GM23338 (cell line): ENCODE measurements at regions not wholly inside any gene's neighbourhood (a gene's known extent, or its start where the extent isn't known, plus 50 kb on each side); places are given as distances from the start of the nearest gene placed in this dataset.

ENCODE experiments used
- ATAC-seq: fragments of 200-7000 bp; cut with Tn5 transposase; 3 replicates; pipeline ENCODE4 v1.9.1; 2020
- DNase-seq: peaks from one replicate; pipeline ENCODE4 v3.0.0-alpha.2; 2015; ENCODE audit warnings: low spot score
- H2AFZ ChIP-seq: fragments of 200-600 bp; sonication (generic); 2 replicates; pipeline ENCODE4 v1.8.0; 2016; ENCODE audit warnings: antibody characterized with exemption, mild to moderate bottlenecking, moderate library complexity
- H3F3A ChIP-seq: fragments of 200-600 bp; sonication (generic); replicated peaks from 2 replicates; pipeline ENCODE4 v1.8.0; 2017; ENCODE audit warnings: antibody characterized with exemption, mixed run types, low read depth
- H3K27ac ChIP-seq: fragments of 200-600 bp; sonication (generic); 2 replicates; pipeline ENCODE4 v1.6.1; 2016; ENCODE audit warnings: low read depth
- H3K27me3 ChIP-seq: fragments of 200-600 bp; sonication (generic); 2 replicates; pipeline ENCODE4 v1.8.0; 2016; ENCODE audit warnings: mild to moderate bottlenecking, mixed run types, moderate library complexity; ENCODE audit not compliant: insufficient read depth
- H3K36me3 ChIP-seq: fragments of 200-600 bp; sonication (generic); 2 replicates; pipeline ENCODE4 v1.8.0; 2016; ENCODE audit warnings: mild to moderate bottlenecking; ENCODE audit not compliant: insufficient read depth
- H3K4me1 ChIP-seq: fragments of 200-600 bp; sonication (generic); 2 replicates; pipeline ENCODE4 v1.8.0; 2016; ENCODE audit warnings: mild to moderate bottlenecking, moderate library complexity; ENCODE audit not compliant: insufficient read depth
- H3K4me2 ChIP-seq: fragments of 200-600 bp; sonication (generic); 2 replicates; pipeline ENCODE4 v1.7.1; 2017; ENCODE audit warnings: mixed run types
- H3K4me3 ChIP-seq: fragments of 200-600 bp; sonication (generic); 2 replicates; pipeline ENCODE4 v1.6.1; 2016; ENCODE audit warnings: mixed run types
- H3K79me2 ChIP-seq: fragments of 200-600 bp; sonication (generic); replicated peaks from 2 replicates; pipeline ENCODE4 v1.8.0; 2017; ENCODE audit warnings: mild to moderate bottlenecking; ENCODE audit not compliant: insufficient read depth
- H3K9me2 ChIP-seq: fragments of 200-600 bp; sonication (generic); 2 replicates; pipeline ENCODE4 v1.8.0; 2017; ENCODE audit not compliant: insufficient read depth
- H4K20me1 ChIP-seq: fragments of 200-600 bp; sonication (generic); replicated peaks from 2 replicates; pipeline ENCODE4 v1.8.0; 2017; ENCODE audit warnings: mild to moderate bottlenecking; ENCODE audit not compliant: insufficient read depth
- H3K27ac Mint-ChIP-seq: 2 replicates; pipeline ENCODE4 v1.8.0; 2020; ENCODE audit warnings: inconsistent platforms, mild to moderate bottlenecking, moderate library complexity, mixed read lengths
- H3K27me3 Mint-ChIP-seq: 3 replicates; pipeline ENCODE4 v1.8.0; 2022; ENCODE audit warnings: low read depth, mild to moderate bottlenecking, moderate library complexity, mixed read lengths, inconsistent platforms; ENCODE audit not compliant: insufficient read depth, poor library complexity
- H3K36me3 Mint-ChIP-seq: 3 replicates; pipeline ENCODE4 v1.8.0; 2021; ENCODE audit warnings: low read depth, mild to moderate bottlenecking, inconsistent platforms, moderate library complexity, mixed read lengths
- H3K4me1 Mint-ChIP-seq: 3 replicates; pipeline ENCODE4 v1.8.0; 2020; ENCODE audit warnings: mild to moderate bottlenecking, inconsistent platforms, mixed read lengths
- H3K4me3 Mint-ChIP-seq: 3 replicates; pipeline ENCODE4 v1.8.0; 2021; ENCODE audit warnings: moderate library complexity, mild to moderate bottlenecking, inconsistent platforms, mixed read lengths
- H3K9me3 Mint-ChIP-seq: 3 replicates; pipeline ENCODE4 v1.8.0; 2020; ENCODE audit warnings: moderate library complexity, mild to moderate bottlenecking, inconsistent platforms, mixed read lengths
- CREB1 ChIP-seq: fragments of 250-450 bp; sonication (Bioruptor Pico); IDR thresholded peaks from 2 replicates; pipeline ENCODE4 v1.5.0; 2020; ENCODE audit warnings: low read depth, mild to moderate bottlenecking, moderate library complexity
- EZH2 ChIP-seq: fragments of 200-600 bp; sonication (generic); IDR thresholded peaks from one replicate; pipeline ENCODE4 v1.8.0; 2017; ENCODE audit warnings: antibody characterized with exemption, mild to moderate bottlenecking, low read depth; ENCODE audit not compliant: unreplicated experiment
- EZH2phosphoT487 ChIP-seq: fragments of 200-600 bp; sonication (generic); IDR thresholded peaks from one replicate; pipeline ENCODE4 v1.8.1; 2018; ENCODE audit warnings: antibody characterized with exemption; ENCODE audit not compliant: unreplicated experiment
- JUNB ChIP-seq: IDR thresholded peaks from one replicate; pipeline ENCODE4 v1.6.1; 2016; ENCODE audit warnings: antibody characterized with exemption; ENCODE audit not compliant: unreplicated experiment
- STAT1 ChIP-seq: IDR thresholded peaks from one replicate; pipeline ENCODE4 v1.6.1; 2016; ENCODE audit warnings: antibody characterized with exemption; ENCODE audit not compliant: unreplicated experiment
- TF ChIP-seq, protein P1 (sequence below): fragments of 250-450 bp; sonication (Bioruptor Pico); IDR thresholded peaks from 2 replicates; pipeline ENCODE4 v1.5.0; 2020; ENCODE audit warnings: mild to moderate bottlenecking, moderate library complexity
- TF ChIP-seq, protein P2 (sequence below): IDR thresholded peaks from one replicate; pipeline ENCODE4 v1.6.1; 2018; ENCODE audit warnings: antibody characterized with exemption; ENCODE audit not compliant: unreplicated experiment
- TF ChIP-seq, protein P3 (sequence below), 2 experiments: fragments of 200-600 bp in 1 of 2; sonication (generic) in 1 of 2; conservative IDR thresholded peaks; 2 replicates each; pipeline versions ENCODE4 v1.5.1 to v1.6.1; 2016 to 2017; ENCODE audit warnings: antibody characterized with exemption in 2 of 2, low read depth in 2 of 2, mild to moderate bottlenecking in 2 of 2, moderate library complexity in 1 of 2

DNA sequence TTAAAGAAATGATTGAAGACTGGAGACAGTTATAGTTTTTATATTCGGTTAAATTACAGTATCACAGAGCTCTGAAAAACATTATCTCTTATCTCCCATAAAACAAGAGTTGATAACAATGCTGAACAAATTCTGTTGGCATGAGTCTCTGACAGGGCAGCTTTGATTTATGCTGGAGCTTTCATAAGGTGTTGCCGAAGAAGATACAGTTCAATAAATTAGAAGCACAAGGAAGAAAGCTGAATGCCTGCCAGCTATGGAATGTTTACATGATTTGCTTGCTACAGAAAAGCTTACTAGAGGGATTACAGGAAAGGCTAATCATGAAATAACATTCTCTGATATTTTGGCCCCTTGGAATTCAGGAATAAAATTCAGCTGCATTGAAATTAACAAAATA lies 431.9 kb upstream of the GJE1 start:
- ATAC-seq, result no peak

More for the DNA sequence above, 431.9 kb upstream of the GJE1 start:
- H3K27me3 Mint-ChIP-seq, result no peaks in the 10 kb centered on the region
- peaks cover 2% of the 10 kb centered on the region; the same call in 1 of the 3 replicates for H3K4me1 Mint-ChIP-seq
- no peaks in the 10 kb centered on the region for H3K79me2 ChIP-seq
- H4K20me1 ChIP-seq, result no peaks in the 10 kb centered on the region
- no peak for DNase-seq
- H2AFZ ChIP-seq, result no peak overlapping the region
- no peaks in the 10 kb centered on the region; the same call in 1 of the 2 replicates for H3K4me1 ChIP-seq
- no peaks in the 10 kb centered on the region for H3K9me2 ChIP-seq
- no peaks in the 10 kb centered on the region for H3F3A ChIP-seq
- H3K36me3 Mint-ChIP-seq, result no peaks in the 10 kb centered on the region
- no peak overlapping the region; the same call in 1 of the 2 replicates for H3K27ac Mint-ChIP-seq
- no peaks in the 10 kb centered on the region for H3K9me3 Mint-ChIP-seq
- H3K4me2 ChIP-seq, result no peak overlapping the region
- no peaks in the 10 kb centered on the region for H3K36me3 ChIP-seq
- TF ChIP-seq, protein P1, sequence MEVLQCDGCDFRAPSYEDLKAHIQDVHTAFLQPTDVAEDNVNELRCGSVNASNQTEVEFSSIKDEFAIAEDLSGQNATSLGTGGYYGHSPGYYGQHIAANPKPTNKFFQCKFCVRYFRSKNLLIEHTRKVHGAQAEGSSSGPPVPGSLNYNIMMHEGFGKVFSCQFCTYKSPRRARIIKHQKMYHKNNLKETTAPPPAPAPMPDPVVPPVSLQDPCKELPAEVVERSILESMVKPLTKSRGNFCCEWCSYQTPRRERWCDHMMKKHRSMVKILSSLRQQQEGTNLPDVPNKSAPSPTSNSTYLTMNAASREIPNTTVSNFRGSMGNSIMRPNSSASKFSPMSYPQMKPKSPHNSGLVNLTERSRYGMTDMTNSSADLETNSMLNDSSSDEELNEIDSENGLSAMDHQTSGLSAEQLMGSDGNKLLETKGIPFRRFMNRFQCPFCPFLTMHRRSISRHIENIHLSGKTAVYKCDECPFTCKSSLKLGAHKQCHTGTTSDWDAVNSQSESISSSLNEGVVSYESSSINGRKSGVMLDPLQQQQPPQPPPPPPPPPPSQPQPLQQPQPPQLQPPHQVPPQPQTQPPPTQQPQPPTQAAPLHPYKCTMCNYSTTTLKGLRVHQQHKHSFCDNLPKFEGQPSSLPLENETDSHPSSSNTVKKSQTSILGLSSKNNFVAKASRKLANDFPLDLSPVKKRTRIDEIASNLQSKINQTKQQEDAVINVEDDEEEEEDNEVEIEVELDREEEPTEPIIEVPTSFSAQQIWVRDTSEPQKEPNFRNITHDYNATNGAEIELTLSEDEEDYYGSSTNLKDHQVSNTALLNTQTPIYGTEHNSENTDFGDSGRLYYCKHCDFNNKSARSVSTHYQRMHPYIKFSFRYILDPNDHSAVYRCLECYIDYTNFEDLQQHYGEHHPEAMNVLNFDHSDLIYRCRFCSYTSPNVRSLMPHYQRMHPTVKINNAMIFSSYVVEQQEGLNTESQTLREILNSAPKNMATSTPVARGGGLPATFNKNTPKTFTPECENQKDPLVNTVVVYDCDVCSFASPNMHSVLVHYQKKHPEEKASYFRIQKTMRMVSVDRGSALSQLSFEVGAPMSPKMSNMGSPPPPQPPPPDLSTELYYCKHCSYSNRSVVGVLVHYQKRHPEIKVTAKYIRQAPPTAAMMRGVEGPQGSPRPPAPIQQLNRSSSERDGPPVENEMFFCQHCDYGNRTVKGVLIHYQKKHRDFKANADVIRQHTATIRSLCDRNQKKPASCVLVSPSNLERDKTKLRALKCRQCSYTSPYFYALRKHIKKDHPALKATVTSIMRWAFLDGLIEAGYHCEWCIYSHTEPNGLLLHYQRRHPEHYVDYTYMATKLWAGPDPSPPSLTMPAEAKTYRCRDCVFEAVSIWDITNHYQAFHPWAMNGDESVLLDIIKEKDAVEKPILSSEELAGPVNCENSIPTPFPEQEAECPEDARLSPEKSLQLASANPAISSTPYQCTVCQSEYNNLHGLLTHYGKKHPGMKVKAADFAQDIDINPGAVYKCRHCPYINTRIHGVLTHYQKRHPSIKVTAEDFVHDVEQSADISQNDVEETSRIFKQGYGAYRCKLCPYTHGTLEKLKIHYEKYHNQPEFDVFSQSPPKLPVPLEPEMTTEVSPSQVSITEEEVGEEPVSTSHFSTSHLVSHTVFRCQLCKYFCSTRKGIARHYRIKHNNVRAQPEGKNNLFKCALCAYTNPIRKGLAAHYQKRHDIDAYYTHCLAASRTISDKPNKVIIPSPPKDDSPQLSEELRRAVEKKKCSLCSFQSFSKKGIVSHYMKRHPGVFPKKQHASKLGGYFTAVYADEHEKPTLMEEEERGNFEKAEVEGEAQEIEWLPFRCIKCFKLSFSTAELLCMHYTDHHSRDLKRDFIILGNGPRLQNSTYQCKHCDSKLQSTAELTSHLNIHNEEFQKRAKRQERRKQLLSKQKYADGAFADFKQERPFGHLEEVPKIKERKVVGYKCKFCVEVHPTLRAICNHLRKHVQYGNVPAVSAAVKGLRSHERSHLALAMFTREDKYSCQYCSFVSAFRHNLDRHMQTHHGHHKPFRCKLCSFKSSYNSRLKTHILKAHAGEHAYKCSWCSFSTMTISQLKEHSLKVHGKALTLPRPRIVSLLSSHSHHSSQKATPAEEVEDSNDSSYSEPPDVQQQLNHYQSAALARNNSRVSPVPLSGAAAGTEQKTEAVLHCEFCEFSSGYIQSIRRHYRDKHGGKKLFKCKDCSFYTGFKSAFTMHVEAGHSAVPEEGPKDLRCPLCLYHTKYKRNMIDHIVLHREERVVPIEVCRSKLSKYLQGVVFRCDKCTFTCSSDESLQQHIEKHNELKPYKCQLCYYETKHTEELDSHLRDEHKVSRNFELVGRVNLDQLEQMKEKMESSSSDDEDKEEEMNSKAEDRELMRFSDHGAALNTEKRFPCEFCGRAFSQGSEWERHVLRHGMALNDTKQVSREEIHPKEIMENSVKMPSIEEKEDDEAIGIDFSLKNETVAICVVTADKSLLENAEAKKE (CRISPR knock-in tag), result no peak
- no peak for TF ChIP-seq EZH2
- no peak for TF ChIP-seq JUNB
- no peak for TF ChIP-seq EZH2phosphoT487
- TF ChIP-seq CREB1 (CRISPR knock-in tag), result no peak
- TF ChIP-seq STAT1, result no peak
- TF ChIP-seq, protein P2, sequence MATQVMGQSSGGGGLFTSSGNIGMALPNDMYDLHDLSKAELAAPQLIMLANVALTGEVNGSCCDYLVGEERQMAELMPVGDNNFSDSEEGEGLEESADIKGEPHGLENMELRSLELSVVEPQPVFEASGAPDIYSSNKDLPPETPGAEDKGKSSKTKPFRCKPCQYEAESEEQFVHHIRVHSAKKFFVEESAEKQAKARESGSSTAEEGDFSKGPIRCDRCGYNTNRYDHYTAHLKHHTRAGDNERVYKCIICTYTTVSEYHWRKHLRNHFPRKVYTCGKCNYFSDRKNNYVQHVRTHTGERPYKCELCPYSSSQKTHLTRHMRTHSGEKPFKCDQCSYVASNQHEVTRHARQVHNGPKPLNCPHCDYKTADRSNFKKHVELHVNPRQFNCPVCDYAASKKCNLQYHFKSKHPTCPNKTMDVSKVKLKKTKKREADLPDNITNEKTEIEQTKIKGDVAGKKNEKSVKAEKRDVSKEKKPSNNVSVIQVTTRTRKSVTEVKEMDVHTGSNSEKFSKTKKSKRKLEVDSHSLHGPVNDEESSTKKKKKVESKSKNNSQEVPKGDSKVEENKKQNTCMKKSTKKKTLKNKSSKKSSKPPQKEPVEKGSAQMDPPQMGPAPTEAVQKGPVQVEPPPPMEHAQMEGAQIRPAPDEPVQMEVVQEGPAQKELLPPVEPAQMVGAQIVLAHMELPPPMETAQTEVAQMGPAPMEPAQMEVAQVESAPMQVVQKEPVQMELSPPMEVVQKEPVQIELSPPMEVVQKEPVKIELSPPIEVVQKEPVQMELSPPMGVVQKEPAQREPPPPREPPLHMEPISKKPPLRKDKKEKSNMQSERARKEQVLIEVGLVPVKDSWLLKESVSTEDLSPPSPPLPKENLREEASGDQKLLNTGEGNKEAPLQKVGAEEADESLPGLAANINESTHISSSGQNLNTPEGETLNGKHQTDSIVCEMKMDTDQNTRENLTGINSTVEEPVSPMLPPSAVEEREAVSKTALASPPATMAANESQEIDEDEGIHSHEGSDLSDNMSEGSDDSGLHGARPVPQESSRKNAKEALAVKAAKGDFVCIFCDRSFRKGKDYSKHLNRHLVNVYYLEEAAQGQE, result no peak
- TF ChIP-seq, protein P3, sequence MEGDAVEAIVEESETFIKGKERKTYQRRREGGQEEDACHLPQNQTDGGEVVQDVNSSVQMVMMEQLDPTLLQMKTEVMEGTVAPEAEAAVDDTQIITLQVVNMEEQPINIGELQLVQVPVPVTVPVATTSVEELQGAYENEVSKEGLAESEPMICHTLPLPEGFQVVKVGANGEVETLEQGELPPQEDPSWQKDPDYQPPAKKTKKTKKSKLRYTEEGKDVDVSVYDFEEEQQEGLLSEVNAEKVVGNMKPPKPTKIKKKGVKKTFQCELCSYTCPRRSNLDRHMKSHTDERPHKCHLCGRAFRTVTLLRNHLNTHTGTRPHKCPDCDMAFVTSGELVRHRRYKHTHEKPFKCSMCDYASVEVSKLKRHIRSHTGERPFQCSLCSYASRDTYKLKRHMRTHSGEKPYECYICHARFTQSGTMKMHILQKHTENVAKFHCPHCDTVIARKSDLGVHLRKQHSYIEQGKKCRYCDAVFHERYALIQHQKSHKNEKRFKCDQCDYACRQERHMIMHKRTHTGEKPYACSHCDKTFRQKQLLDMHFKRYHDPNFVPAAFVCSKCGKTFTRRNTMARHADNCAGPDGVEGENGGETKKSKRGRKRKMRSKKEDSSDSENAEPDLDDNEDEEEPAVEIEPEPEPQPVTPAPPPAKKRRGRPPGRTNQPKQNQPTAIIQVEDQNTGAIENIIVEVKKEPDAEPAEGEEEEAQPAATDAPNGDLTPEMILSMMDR (conservative IDR thresholded peaks at IDR 0.05; ENCODE audit: low read depth in 2 of 2), result no peak
- no peak overlapping the region for H3K4me3 ChIP-seq
- no peaks in the 10 kb centered on the region for H3K27me3 ChIP-seq
- H3K27ac ChIP-seq, result no peak overlapping the region
- H3K4me3 Mint-ChIP-seq, result no peak overlapping the region
